Thymus (tissue), 11 donors: ENCODE measurements at regions not wholly inside any gene's neighbourhood (a gene's known extent, or its start where the extent isn't known, plus 50 kb on each side); places are given as distances from the start of the nearest gene placed in this dataset.

Experiments
- DNase-seq, 9 donors: peaks; one replicate each; pipeline ENCODE4 v3.0.0-alpha.2; 2013; ENCODE audit warnings: low spot score in 9 of 9, low read depth in 6 of 9, missing footprints in 1 of 9
- H3K27ac ChIP-seq, 2 donors: one replicate each; pipeline ENCODE4 v1.5.1; 2013; ENCODE audit warnings: control low read depth in 1 of 2, low read depth in 1 of 2, low read length in 1 of 2, mild to moderate bottlenecking in 1 of 2, moderate library complexity in 1 of 2
- H3K27me3 ChIP-seq, 2 donors: one replicate each; pipeline ENCODE4 v1.5.1; 2013; ENCODE audit warnings: low read length in 1 of 2; ENCODE audit not compliant: control insufficient read depth in 2 of 2, insufficient read depth in 1 of 2
- H3K36me3 ChIP-seq, 2 donors: one replicate each; pipeline ENCODE4 v1.5.1; 2013; ENCODE audit warnings: low read length in 1 of 2, mild to moderate bottlenecking in 1 of 2, moderate library complexity in 1 of 2; ENCODE audit not compliant: control insufficient read depth in 2 of 2, insufficient read depth in 2 of 2
- H3K4me1 ChIP-seq, 2 donors: one replicate each; pipeline ENCODE4 v1.5.1; 2013; ENCODE audit warnings: low read length in 2 of 2; ENCODE audit not compliant: control insufficient read depth in 2 of 2, insufficient read depth in 2 of 2
- H3K4me3 ChIP-seq, 2 donors: one replicate each; pipeline ENCODE4 v1.5.1; 2013; ENCODE audit warnings: low read length in 2 of 2, control low read depth in 1 of 2, mild to moderate bottlenecking in 1 of 2
- H3K9me3 ChIP-seq, 2 donors: one replicate each; pipeline ENCODE4 v1.5.1; 2013; ENCODE audit warnings: low read length in 1 of 2, mild to moderate bottlenecking in 1 of 2; ENCODE audit not compliant: control insufficient read depth in 2 of 2, insufficient read depth in 1 of 2
- WGBS: extraction: QIAGEN DNeasy Blood & Tissue Kit; methylation state at CpG from one replicate; pipeline ENCODE4 v1.1.7; 2013; 5-methylcytosine and 5-hydroxymethylcytosine counted together
- donor health status: healthy.

GRCh38 chr4:177729681-177730080, 287.4 kb upstream of the AGA start:
- H3K27ac ChIP-seq: no peak overlapping the region
- no peak overlapping the region for H3K4me3 ChIP-seq
- 60% methylated on average over 3 of the region's 3 CpGs for WGBS
- no peak for DNase-seq
- H3K27me3 ChIP-seq: no peaks in the 10 kb centered on the region
- H3K36me3 ChIP-seq: no peaks in the 10 kb centered on the region
- H3K9me3 ChIP-seq: no peaks in the 10 kb centered on the region
- no peaks in the 10 kb centered on the region for H3K4me1 ChIP-seq

- H3K9me3 ChIP-seq: no peaks in the 10 kb centered on the region
- no peak overlapping the region for H3K4me3 ChIP-seq
- no peaks in the 10 kb centered on the region for H3K36me3 ChIP-seq
- no peak for DNase-seq
- 98% methylated on average over 2 of the region's 2 CpGs for WGBS
- no peak overlapping the region for H3K27ac ChIP-seq
- H3K27me3 ChIP-seq: no peaks in the 10 kb centered on the region
- no peaks in the 10 kb centered on the region for H3K4me1 ChIP-seq
Measured at GRCh38 chr4:177737387-177737940, 295.2 kb upstream of the AGA start.

DNA sequence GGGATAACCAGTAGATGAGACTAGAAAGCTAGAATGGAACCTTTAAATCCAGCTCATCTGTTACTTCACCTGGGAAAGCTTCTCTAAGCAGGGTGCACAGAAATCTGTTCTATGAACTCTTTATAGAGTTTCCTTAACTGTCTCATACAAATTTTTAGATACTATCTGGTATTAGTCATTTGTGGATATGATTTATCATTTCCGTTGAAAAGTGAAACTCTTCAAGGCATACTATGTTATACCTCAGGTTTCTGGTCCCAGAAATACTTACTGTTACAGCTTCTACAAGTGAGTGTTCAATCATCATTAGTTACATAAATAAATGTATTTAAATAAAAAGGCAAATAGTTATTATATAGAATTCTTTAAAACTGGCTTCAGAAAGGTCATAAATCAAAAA, 298.3 kb upstream of the AGA start:
- DNase-seq: no peak
- WGBS: 92% methylated on average over 1 of the region's 1 CpG
- H3K27me3 ChIP-seq: no peaks in the 10 kb centered on the region
- H3K27ac ChIP-seq: no peak overlapping the region
- H3K4me1 ChIP-seq: no peaks in the 10 kb centered on the region
- H3K9me3 ChIP-seq: no peaks in the 10 kb centered on the region
- H3K4me3 ChIP-seq: no peak overlapping the region
- H3K36me3 ChIP-seq: no peaks in the 10 kb centered on the region

- Histone ChIP-seq H3K27ac (no peak overlapping the region), H3K27me3 (no peaks in the 10 kb centered on the region), H3K9me3 (no peaks in the 10 kb centered on the region), H3K4me3 (no peak overlapping the region), H3K4me1 (no peaks in the 10 kb centered on the region), H3K36me3 (no peaks in the 10 kb centered on the region)
- DNase-seq: no peak
- 97% methylated on average over 3 of the region's 3 CpGs for WGBS
Measured at GRCh38 chr4:177759729-177760128, 317.5 kb upstream of the AGA start.

DNA sequence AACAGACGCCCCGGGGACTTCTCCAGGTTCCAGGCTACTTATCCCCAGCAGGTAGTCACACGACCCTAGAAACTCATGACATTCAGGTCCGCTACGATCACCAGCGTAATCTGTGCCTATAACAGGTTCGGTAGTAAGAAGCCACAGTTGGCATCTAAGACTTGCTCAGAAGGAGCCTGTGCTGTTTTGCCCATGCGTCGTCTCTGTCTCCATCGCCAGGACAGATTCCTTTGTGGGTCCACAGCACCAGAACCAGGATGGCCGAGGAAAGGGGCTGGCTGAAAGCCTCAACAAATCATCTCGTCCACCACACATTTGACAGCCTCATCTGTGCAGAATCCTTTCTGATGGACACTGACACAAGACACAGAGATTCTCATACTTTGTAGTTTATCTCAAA, 319.5 kb upstream of the AGA start:
- Histone ChIP-seq H3K36me3 (no peaks in the 10 kb centered on the region), H3K27ac (no peak overlapping the region), H3K4me1 (no peaks in the 10 kb centered on the region), H3K27me3 (no peaks in the 10 kb centered on the region), H3K4me3 (no peak overlapping the region), H3K9me3 (no peaks in the 10 kb centered on the region)
- WGBS: 94% methylated on average over 12 of the region's 12 CpGs
- no peak for DNase-seq

- 88% methylated on average over 4 of the region's 4 CpGs for WGBS
- H3K4me1 ChIP-seq: no peaks in the 10 kb centered on the region
- H3K9me3 ChIP-seq: no peaks in the 10 kb centered on the region
- no peaks in the 10 kb centered on the region for H3K36me3 ChIP-seq
- H3K4me3 ChIP-seq: no peak overlapping the region
- H3K27me3 ChIP-seq: no peaks in the 10 kb centered on the region
- DNase-seq: no peak
- no peak overlapping the region for H3K27ac ChIP-seq
Measured at GRCh38 chr4:177769155-177769554, 326.9 kb upstream of the AGA start.

- H3K4me1 ChIP-seq: no peaks in the 10 kb centered on the region
- no peak overlapping the region for H3K27ac ChIP-seq
- DNase-seq: no peak
Measured at GRCh38 chr4:177770776-177771175, 328.5 kb upstream of the AGA start.

GRCh38 chr4:177771645-177772044, 329.4 kb upstream of the AGA start:
- 95% methylated on average over 1 of the region's 1 CpG for WGBS
- Histone ChIP-seq H3K4me3 (no peak overlapping the region), H3K27me3 (no peaks in the 10 kb centered on the region), H3K27ac (no peak overlapping the region), H3K4me1 (no peaks in the 10 kb centered on the region), H3K9me3 (no peaks in the 10 kb centered on the region), H3K36me3 (no peaks in the 10 kb centered on the region)
- no peak for DNase-seq

More at GRCh38 chr4:177770776-177771175, 328.5 kb upstream of the AGA start:
- 96% methylated on average over 2 of the region's 2 CpGs for WGBS
- H3K9me3 ChIP-seq: no peaks in the 10 kb centered on the region
- H3K27me3 ChIP-seq: no peaks in the 10 kb centered on the region
- H3K36me3 ChIP-seq: no peaks in the 10 kb centered on the region
- no peak overlapping the region for H3K4me3 ChIP-seq

- H3K4me1 ChIP-seq: no peaks in the 10 kb centered on the region
- H3K27ac ChIP-seq: no peak overlapping the region
- no peaks in the 10 kb centered on the region for H3K27me3 ChIP-seq
- no peak overlapping the region for H3K4me3 ChIP-seq
- H3K36me3 ChIP-seq: no peaks in the 10 kb centered on the region
- 92% methylated on average over 2 of the region's 2 CpGs for WGBS
- no peak for DNase-seq
- peaks cover 0 to 3% of the 10 kb centered on the region in 2 donors for H3K9me3 ChIP-seq
Measured at GRCh38 chr4:177778623-177779022, 336.4 kb upstream of the AGA start.

GRCh38 chr4:177785000-177785399, 342.8 kb upstream of the AGA start:
- H3K27me3 ChIP-seq: no peaks in the 10 kb centered on the region
- no peaks in the 10 kb centered on the region for H3K4me1 ChIP-seq
- no peak overlapping the region for H3K4me3 ChIP-seq
- no peak for DNase-seq
- no peaks in the 10 kb centered on the region for H3K36me3 ChIP-seq
- no peak overlapping the region for H3K27ac ChIP-seq
- WGBS: 82% methylated on average over 4 of the region's 4 CpGs
- H3K9me3 ChIP-seq: peaks cover 0 to 3% of the 10 kb centered on the region in 2 donors
